Activated CD4-positive, alpha-beta T cell treated with anti-CD3 and anti-CD28 coated beads, Interleukin-2, amount 10 ng/mL, durations not matched to agents 7 days and 5 days (primary cell): ENCODE measurements at regions not wholly inside any gene's neighbourhood (a gene's known extent, or its start where the extent isn't known, plus 50 kb on each side); places are given as distances from the start of the nearest gene placed in this dataset.

Experiments
- CTCF ChIA-PET: fragments of 350-600 bp; sonication (Branson Sonifier 250); formaldehyde crosslinking; loops from one replicate; lab custom pipeline; 2021; ENCODE audit warnings: antibody characterized with exemption; lab: Charles Lee
- POLR2A ChIA-PET: fragments of 350-600 bp; sonication (Branson Sonifier 250); formaldehyde crosslinking; loops from one replicate; lab custom pipeline; 2021; ENCODE audit warnings: antibody characterized with exemption; lab: Charles Lee
- DNase-seq: peaks from one replicate; pipeline ENCODE4 v3.0.0-alpha.2; 2020
- H3K27ac Mint-ChIP-seq: one replicate; pipeline ENCODE4 v1.8.0; 2021; ENCODE audit warnings: mild to moderate bottlenecking, moderate library complexity, mixed read lengths
- H3K27me3 Mint-ChIP-seq: one replicate; pipeline ENCODE4 v1.8.0; 2021; ENCODE audit warnings: mixed read lengths
- H3K36me3 Mint-ChIP-seq: one replicate; pipeline ENCODE4 v1.8.0; 2021; ENCODE audit warnings: low read depth, mixed read lengths
- H3K4me1 Mint-ChIP-seq: one replicate; pipeline ENCODE4 v1.8.0; 2021; ENCODE audit warnings: mixed read lengths
- H3K4me3 Mint-ChIP-seq: one replicate; pipeline ENCODE4 v1.8.0; 2021; ENCODE audit warnings: mild to moderate bottlenecking, moderate library complexity, mixed read lengths
- H3K9me3 Mint-ChIP-seq: one replicate; pipeline ENCODE4 v1.8.0; 2021; ENCODE audit warnings: mixed read lengths

- no peak overlapping the region for H3K4me3 Mint-ChIP-seq
- no peaks in the 10 kb centered on the region for H3K36me3 Mint-ChIP-seq
- no peaks in the 10 kb centered on the region for H3K27me3 Mint-ChIP-seq
- peaks cover 2% of the 10 kb centered on the region for H3K9me3 Mint-ChIP-seq
- POLR2A ChIA-PET: no interaction called here
- H3K27ac Mint-ChIP-seq: no peak overlapping the region
- H3K4me1 Mint-ChIP-seq: no peaks in the 10 kb centered on the region
- CTCF ChIA-PET: no interaction called here
- no peak for DNase-seq
Measured at GRCh38 chr5:167965710-167966109, 325.7 kb upstream of the WWC1 start.

- H3K27ac Mint-ChIP-seq: no peak overlapping the region
- POLR2A ChIA-PET: no interaction called here
- CTCF ChIA-PET: no interaction called here
- H3K4me3 Mint-ChIP-seq: no peak overlapping the region
- no peaks in the 10 kb centered on the region for H3K36me3 Mint-ChIP-seq
- H3K9me3 Mint-ChIP-seq: no peaks in the 10 kb centered on the region
- no peak for DNase-seq
- H3K4me1 Mint-ChIP-seq: no peaks in the 10 kb centered on the region
- no peaks in the 10 kb centered on the region for H3K27me3 Mint-ChIP-seq
Measured at GRCh38 chr5:167966979-167967378, 324.5 kb upstream of the WWC1 start.

- H3K4me1 Mint-ChIP-seq: no peaks in the 10 kb centered on the region
- no peak for DNase-seq
- CTCF ChIA-PET: interaction anchor here (1.7 kb wide), 1 partner anchor 8 kb away, joined by 3 read pairs; no protein-coding TSS in a partner anchor
- H3K27ac Mint-ChIP-seq: no peak overlapping the region
- POLR2A ChIA-PET: no interaction called here
- no peaks in the 10 kb centered on the region for H3K36me3 Mint-ChIP-seq
- H3K9me3 Mint-ChIP-seq: no peaks in the 10 kb centered on the region
- H3K4me3 Mint-ChIP-seq: no peak overlapping the region
- no peaks in the 10 kb centered on the region for H3K27me3 Mint-ChIP-seq
Measured at GRCh38 chr5:167967494-167968177, 323.8 kb upstream of the WWC1 start.

- Mint-ChIP-seq H3K4me1 (no peaks in the 10 kb centered on the region), H3K36me3 (no peaks in the 10 kb centered on the region), H3K4me3 (no peak overlapping the region), H3K9me3 (no peaks in the 10 kb centered on the region), H3K27ac (no peak overlapping the region), H3K27me3 (no peaks in the 10 kb centered on the region)
- CTCF ChIA-PET: interaction anchor here (1.7 kb wide), 1 partner anchor 9 kb away, joined by 3 read pairs; no protein-coding TSS in a partner anchor
- no peak for DNase-seq
- POLR2A ChIA-PET: no interaction called here
Measured at GRCh38 chr5:167968837-167969236, 322.6 kb upstream of the WWC1 start.

- POLR2A ChIA-PET: no interaction called here
- no peak for DNase-seq
- CTCF ChIA-PET: no interaction called here
- Mint-ChIP-seq H3K4me1 (no peaks in the 10 kb centered on the region), H3K9me3 (no peaks in the 10 kb centered on the region), H3K27me3 (no peaks in the 10 kb centered on the region), H3K36me3 (no peaks in the 10 kb centered on the region), H3K27ac (no peak overlapping the region), H3K4me3 (no peak overlapping the region)
Measured at GRCh38 chr5:167969998-167970397, 321.4 kb upstream of the WWC1 start.

- H3K9me3 Mint-ChIP-seq: no peaks in the 10 kb centered on the region
- H3K4me1 Mint-ChIP-seq: no peaks in the 10 kb centered on the region
Measured at GRCh38 chr5:167971706-167972105, 319.7 kb upstream of the WWC1 start.

GRCh38 chr5:167973126-167973525 lies 318.3 kb upstream of the WWC1 start:
- Mint-ChIP-seq H3K36me3 (no peaks in the 10 kb centered on the region), H3K4me3 (no peak overlapping the region), H3K4me1 (no peaks in the 10 kb centered on the region), H3K27ac (no peak overlapping the region), H3K9me3 (no peaks in the 10 kb centered on the region), H3K27me3 (no peaks in the 10 kb centered on the region)
- CTCF ChIA-PET: no interaction called here
- POLR2A ChIA-PET: no interaction called here
- no peak for DNase-seq

More at GRCh38 chr5:167971706-167972105, 319.7 kb upstream of the WWC1 start:
- DNase-seq: no peak
- H3K27ac Mint-ChIP-seq: no peak overlapping the region
- ChIA-PET CTCF (no interaction called here), POLR2A (no interaction called here)
- H3K4me3 Mint-ChIP-seq: no peak overlapping the region
- H3K36me3 Mint-ChIP-seq: no peaks in the 10 kb centered on the region
- H3K27me3 Mint-ChIP-seq: no peaks in the 10 kb centered on the region

- POLR2A ChIA-PET: no interaction called here
- H3K36me3 Mint-ChIP-seq: no peaks in the 10 kb centered on the region
- no peaks in the 10 kb centered on the region for H3K9me3 Mint-ChIP-seq
- H3K4me1 Mint-ChIP-seq: no peaks in the 10 kb centered on the region
- CTCF ChIA-PET: no interaction called here
- no peak for DNase-seq
- peaks cover 2% of the 10 kb centered on the region for H3K27me3 Mint-ChIP-seq
- no peak overlapping the region for H3K4me3 Mint-ChIP-seq
- H3K27ac Mint-ChIP-seq: no peak overlapping the region
Measured at GRCh38 chr5:167984951-167985350, 306.5 kb upstream of the WWC1 start.

- H3K36me3 Mint-ChIP-seq: no peaks in the 10 kb centered on the region
- ChIA-PET POLR2A (no interaction called here), CTCF (no interaction called here)
- H3K27ac Mint-ChIP-seq: no peak overlapping the region
- no peaks in the 10 kb centered on the region for H3K9me3 Mint-ChIP-seq
- H3K27me3 Mint-ChIP-seq: peaks cover 2% of the 10 kb centered on the region
- DNase-seq: no peak
- H3K4me1 Mint-ChIP-seq: no peaks in the 10 kb centered on the region
- H3K4me3 Mint-ChIP-seq: no peak overlapping the region
Measured at GRCh38 chr5:167985373-167985772, 306.1 kb upstream of the WWC1 start.

- Mint-ChIP-seq H3K27ac (no peak overlapping the region), H3K4me3 (no peak overlapping the region), H3K36me3 (no peaks in the 10 kb centered on the region), H3K27me3 (peaks cover 2% of the 10 kb centered on the region), H3K4me1 (no peaks in the 10 kb centered on the region), H3K9me3 (no peaks in the 10 kb centered on the region)
- DNase-seq: no peak
- ChIA-PET POLR2A (no interaction called here), CTCF (no interaction called here)
Measured at GRCh38 chr5:167987490-167988280, 303.8 kb upstream of the WWC1 start.

- POLR2A ChIA-PET: no interaction called here
- Mint-ChIP-seq H3K4me3 (no peak overlapping the region), H3K27ac (no peak overlapping the region), H3K9me3 (no peaks in the 10 kb centered on the region), H3K4me1 (no peaks in the 10 kb centered on the region), H3K36me3 (no peaks in the 10 kb centered on the region), H3K27me3 (peaks cover 2% of the 10 kb centered on the region)
- DNase-seq: no peak
- CTCF ChIA-PET: no interaction called here
Measured at GRCh38 chr5:167992868-167993267, 298.6 kb upstream of the WWC1 start.

- H3K4me3 Mint-ChIP-seq: no peak overlapping the region
- no peaks in the 10 kb centered on the region for H3K27me3 Mint-ChIP-seq
- CTCF ChIA-PET: no interaction called here
Measured at GRCh38 chr5:167993771-167994170, 297.7 kb upstream of the WWC1 start.

GRCh38 chr5:167995844-167996425 lies 295.5 kb upstream of the WWC1 start:
- Mint-ChIP-seq H3K4me1 (no peaks in the 10 kb centered on the region), H3K36me3 (no peaks in the 10 kb centered on the region), H3K27me3 (no peaks in the 10 kb centered on the region), H3K9me3 (no peaks in the 10 kb centered on the region), H3K27ac (no peak overlapping the region), H3K4me3 (no peak overlapping the region)
- ChIA-PET POLR2A (no interaction called here), CTCF (no interaction called here)
- no peak for DNase-seq

More at GRCh38 chr5:167993771-167994170, 297.7 kb upstream of the WWC1 start:
- H3K9me3 Mint-ChIP-seq: no peaks in the 10 kb centered on the region
- DNase-seq: no peak
- no peaks in the 10 kb centered on the region for H3K4me1 Mint-ChIP-seq
- POLR2A ChIA-PET: no interaction called here
- H3K36me3 Mint-ChIP-seq: no peaks in the 10 kb centered on the region
- no peak overlapping the region for H3K27ac Mint-ChIP-seq
